B cell (primary cell): ENCODE measurements at regions not wholly inside any gene's neighbourhood (a gene's known extent, or its start where the extent isn't known, plus 50 kb on each side); places are given as distances from the start of the nearest gene placed in this dataset.

Source experiments
- ATAC-seq: fragments of 200-7000 bp; cut with Tn5 transposase; one replicate; pipeline ENCODE4 v1.10.0; 2021; ENCODE audit warnings: low read depth, mild to moderate bottlenecking, moderate number of reproducible peaks, moderate library complexity
- CTCF ChIA-PET: fragments of 350-600 bp; sonication (Branson Sonifier 250); formaldehyde crosslinking; loops from one replicate; lab custom pipeline; 2021; ENCODE audit warnings: antibody characterized with exemption, inconsistent platforms; lab: Charles Lee
- POLR2A ChIA-PET: fragments of 350-600 bp; sonication (Branson Sonifier 250); formaldehyde crosslinking; loops from one replicate; lab custom pipeline; 2021; ENCODE audit warnings: antibody characterized with exemption; lab: Charles Lee
- DNase-seq: peaks from one replicate; pipeline ENCODE4 v3.0.0; 2013
- H2AFZ ChIP-seq: 2 replicates; pipeline ENCODE4 v1.6.1; 2012; ENCODE audit warnings: mild to moderate bottlenecking, low read depth, low read length; ENCODE audit not compliant: insufficient read depth, poor library complexity, severe bottlenecking
- H3K27ac ChIP-seq, 2 donors: 1 replicate in 1 of 2; 2 replicates in 1 of 2; pipeline ENCODE4 v1.5.1; 2012 to 2013; ENCODE audit warnings: low read length in 2 of 2, mild to moderate bottlenecking in 2 of 2, moderate library complexity in 1 of 2
- H3K27me3 ChIP-seq, 4 experiments: fragments of 200-600 bp in 1 of 4; sonication (generic) in 1 of 4; replicated peaks in 1 of 4; 1 replicate in 2 of 4; 2 replicates in 2 of 4; pipeline versions ENCODE4 v1.6.1 to v1.7.0; 2013 to 2016; ENCODE audit warnings: low read length in 3 of 4, mild to moderate bottlenecking in 2 of 4, mixed read lengths in 1 of 4, moderate library complexity in 1 of 4; ENCODE audit not compliant: insufficient read depth in 4 of 4, control insufficient read depth in 3 of 4; ENCODE audit errors: control extremely low read depth in 1 of 4
- H3K36me3 ChIP-seq, 2 experiments: replicated peaks in 1 of 2; 1 replicate in 1 of 2; 2 replicates in 1 of 2; pipeline versions ENCODE4 v1.6.1 to v1.7.1; 2013; ENCODE audit warnings: low read length in 1 of 2; ENCODE audit not compliant: insufficient read depth in 2 of 2, control insufficient read depth in 1 of 2; ENCODE audit errors: control extremely low read depth in 1 of 2, extremely low read depth in 1 of 2
- H3K4me1 ChIP-seq, 2 donors: fragments of 200-600 bp in 1 of 2; sonication (generic) in 1 of 2; 1 replicate in 1 of 2; 2 replicates in 1 of 2; pipeline versions ENCODE4 v1.5.1 to v1.6.1; 2013 to 2017; ENCODE audit warnings: low read length in 2 of 2; ENCODE audit not compliant: control insufficient read depth in 2 of 2, insufficient read depth in 2 of 2
- H3K4me2 ChIP-seq: replicated peaks from 2 replicates; pipeline ENCODE3; 2012; ENCODE audit warnings: mild to moderate bottlenecking, low read depth, low read length; ENCODE audit not compliant: poor library complexity, severe bottlenecking
- H3K4me3 ChIP-seq, 5 experiments: fragments of 200-600 bp in 1 of 5; sonication (generic) in 1 of 5; 1 replicate in 3 of 5; 2 replicates in 2 of 5; pipeline versions ENCODE4 v1.5.1 to v1.7.0; 2011 to 2016; ENCODE audit warnings: low read length in 4 of 5, mild to moderate bottlenecking in 4 of 5, low read depth in 2 of 5, control low read depth in 1 of 5, moderate library complexity in 1 of 5; ENCODE audit not compliant: insufficient read depth in 1 of 5; ENCODE audit errors: control extremely low read depth in 1 of 5, extremely low read depth in 1 of 5
- H3K79me2 ChIP-seq: fragments of 200-600 bp; sonication (generic); one replicate; pipeline ENCODE4 v1.6.0; 2016; ENCODE audit warnings: low read length; ENCODE audit not compliant: control insufficient read depth, insufficient read depth
- H3K9ac ChIP-seq: fragments of 200-600 bp; sonication (generic); 2 replicates; pipeline ENCODE4 v1.6.1; 2017; ENCODE audit warnings: mild to moderate bottlenecking, low read length, moderate library complexity
- H3K9me3 ChIP-seq, 3 donors: one replicate each; pipeline versions ENCODE4 v1.6.1 to v1.7.1; 2013; ENCODE audit warnings: low read length in 2 of 3; ENCODE audit not compliant: control insufficient read depth in 2 of 3, insufficient read depth in 1 of 3; ENCODE audit errors: control extremely low read depth in 1 of 3
- H4K20me1 ChIP-seq: 2 replicates; pipeline ENCODE4 v1.6.0; 2012; ENCODE audit warnings: mild to moderate bottlenecking, low read length; ENCODE audit not compliant: insufficient read depth, control insufficient read depth, poor library complexity, severe bottlenecking
- H3K27ac Mint-ChIP-seq: one replicate; pipeline ENCODE4 v1.8.0; 2021; ENCODE audit warnings: mixed read lengths
- H3K27me3 Mint-ChIP-seq: one replicate; pipeline ENCODE4 v1.8.0; 2021; ENCODE audit warnings: mixed read lengths
- H3K4me1 Mint-ChIP-seq: one replicate; pipeline ENCODE4 v1.8.0; 2021; ENCODE audit warnings: mixed read lengths
- H3K4me3 Mint-ChIP-seq: one replicate; pipeline ENCODE4 v1.8.0; 2021; ENCODE audit warnings: mixed read lengths
- H3K9me3 Mint-ChIP-seq: one replicate; pipeline ENCODE4 v1.8.0; 2022; ENCODE audit warnings: mixed read lengths; ENCODE audit not compliant: insufficient read depth
- CTCF ChIP-seq: fragments of 200-600 bp; IDR thresholded peaks from one replicate; pipeline ENCODE4 v1.8.0; 2022; ENCODE audit warnings: antibody characterized with exemption, mild to moderate bottlenecking
- EZH2 ChIP-seq: IDR thresholded peaks from 2 replicates; pipeline ENCODE4 v1.6.1; 2012; ENCODE audit warnings: borderline replicate concordance, low read depth, mild to moderate bottlenecking, moderate library complexity, low read length; ENCODE audit not compliant: insufficient read depth, poor library complexity, severe bottlenecking
- WGBS: methylation state at CpG from one replicate; pipeline ENCODE4 v1.1.5; 2013; ENCODE audit warnings: missing lambda C conversion rate; ENCODE audit not compliant: insufficient coverage; 5-methylcytosine and 5-hydroxymethylcytosine counted together
- intact Hi-C: fragments of 100-400 bp; cut with micrococcal nuclease; formaldehyde crosslinking; loops from one replicate; pipeline ENCODE4 v1.10.0; 2022

DNA sequence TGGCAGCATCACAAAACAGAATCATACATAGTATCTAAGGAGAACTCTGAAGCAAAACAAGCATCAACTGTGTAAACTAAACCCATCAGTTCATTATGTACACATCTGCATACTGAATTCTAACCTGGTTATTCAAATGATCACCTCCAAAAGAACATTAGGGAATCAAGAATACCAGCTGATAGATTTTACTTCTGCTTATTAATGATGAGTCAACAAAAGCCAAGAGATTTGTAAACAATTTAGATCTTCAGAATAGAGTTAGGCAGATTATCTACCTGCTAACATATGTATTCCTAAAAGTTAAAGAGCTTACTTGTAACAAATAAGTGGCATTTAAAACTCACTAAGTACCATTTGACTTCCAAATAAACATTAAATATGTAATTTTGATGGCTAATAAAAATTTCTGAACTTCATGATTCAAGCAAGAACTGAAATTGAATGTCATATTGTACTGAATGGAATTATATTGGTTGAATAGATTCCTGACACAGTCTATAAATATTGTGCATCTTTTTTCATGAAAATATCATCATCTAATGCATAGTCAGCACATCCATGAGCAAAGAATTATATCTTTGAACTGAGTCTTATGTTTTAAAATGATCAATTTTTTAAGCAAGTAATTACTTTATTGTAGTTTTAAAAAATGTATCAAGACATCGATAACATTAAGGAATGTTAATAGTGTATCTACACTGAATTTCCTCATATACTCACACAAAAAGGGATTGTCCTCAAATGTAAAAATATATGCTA lies 470.5 kb downstream of the GRXCR1 start:
- no peak overlapping the region for H3K4me3 Mint-ChIP-seq
- intact Hi-C loops, result no loop called here
- ATAC-seq (no peak), DNase-seq (no peak)
- H3K4me1 Mint-ChIP-seq, result no peaks in the 10 kb centered on the region
- H3K79me2 ChIP-seq, result no peaks in the 10 kb centered on the region
- H3K27me3 Mint-ChIP-seq, result no peaks in the 10 kb centered on the region
- no peaks in the 10 kb centered on the region for H3K36me3 ChIP-seq
- H3K4me2 ChIP-seq, result no peak overlapping the region
- no peaks in the 10 kb centered on the region for H4K20me1 ChIP-seq
- H3K9ac ChIP-seq, result no peak overlapping the region
- H3K9me3 Mint-ChIP-seq, result no peaks in the 10 kb centered on the region
- CTCF ChIA-PET, result no interaction called here
- no peaks in the 10 kb centered on the region for H3K27me3 ChIP-seq
- H3K4me3 ChIP-seq, result no peak overlapping the region
- POLR2A ChIA-PET, result no interaction called here
- H3K27ac Mint-ChIP-seq, result no peak overlapping the region
- no peak for TF ChIP-seq EZH2
- no peak for TF ChIP-seq CTCF
- H3K9me3 ChIP-seq, result no peaks in the 10 kb centered on the region
- no peak overlapping the region for H2AFZ ChIP-seq
- H3K4me1 ChIP-seq, result no peaks in the 10 kb centered on the region
- H3K27ac ChIP-seq, result no peak overlapping the region
- no CpG with 5 or more reads among the region's 1 CpG for WGBS

GRCh38 chr4:43369036-43369594 lies 476.6 kb downstream of the GRXCR1 start:
- 100% methylated on average over 1 of the region's 4 CpGs for WGBS
- Histone ChIP-seq H3K9ac (no peak overlapping the region), H3K4me1 (no peaks in the 10 kb centered on the region), H3K36me3 (no peaks in the 10 kb centered on the region), H3K4me2 (no peak overlapping the region), H3K27me3 (no peaks in the 10 kb centered on the region), H4K20me1 (no peaks in the 10 kb centered on the region), H3K27ac (no peak overlapping the region), H3K79me2 (no peaks in the 10 kb centered on the region), H3K9me3 (no peaks in the 10 kb centered on the region), H3K4me3 (no peak overlapping the region), H2AFZ (no peak overlapping the region)
- H3K4me3 Mint-ChIP-seq, result no peak overlapping the region
- intact Hi-C loops, result no loop called here
- no peaks in the 10 kb centered on the region for H3K4me1 Mint-ChIP-seq
- no peaks in the 10 kb centered on the region for H3K27me3 Mint-ChIP-seq
- CTCF ChIA-PET, result no interaction called here
- ATAC-seq (no peak), DNase-seq (no peak)
- no peak overlapping the region for H3K27ac Mint-ChIP-seq
- TF ChIP-seq EZH2 (no peak), CTCF (no peak)
- no peaks in the 10 kb centered on the region for H3K9me3 Mint-ChIP-seq
- POLR2A ChIA-PET, result no interaction called here
